ENCODE measurements at regions not wholly inside any gene's neighbourhood (a gene's known extent, or its start where the extent isn't known, plus 50 kb on each side); places are given as distances from the start of the nearest gene placed in this dataset.

DNA sequence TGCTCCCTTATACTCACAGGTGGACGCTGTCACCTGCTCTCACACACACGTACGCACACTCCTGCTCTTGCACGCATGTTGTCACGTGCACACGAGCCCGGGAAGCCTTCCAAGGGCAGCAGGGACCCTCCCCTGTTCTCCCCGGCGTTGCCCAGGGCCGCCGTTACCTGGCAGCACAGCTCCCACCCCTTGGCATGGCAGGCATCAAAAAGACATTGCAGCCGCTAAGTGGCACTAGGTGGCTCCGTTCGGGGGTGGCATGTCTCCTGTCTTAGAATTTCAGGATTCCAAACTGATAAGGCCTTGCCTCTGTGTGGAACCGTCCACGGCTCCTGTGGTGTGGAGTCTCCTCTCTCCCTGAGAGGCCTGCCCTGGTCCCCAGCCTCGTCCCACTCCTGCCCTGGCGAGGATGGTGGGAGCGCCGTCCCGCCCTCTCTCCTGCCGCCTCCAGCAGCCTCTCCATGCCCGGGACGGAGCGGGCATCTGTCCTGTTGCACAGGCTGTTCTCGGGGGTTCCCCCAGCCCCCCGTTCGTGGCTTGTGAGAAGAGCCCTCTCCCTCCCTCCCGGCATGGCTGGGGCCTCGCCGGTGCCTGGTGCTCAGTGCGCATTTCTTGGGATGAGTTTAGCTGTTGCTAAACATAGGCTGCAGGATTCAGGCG, 126.7 kb upstream of the GSE1 start:
- no peak for DNase-seq (ENCODE audit: low read depth, low spot score)
- Histone ChIP-seq H3K4me3 (ENCODE audit: low read length) (no peak overlapping the region), H3K4me1 (ENCODE audit: control insufficient read depth, insufficient read depth, low read length) (no peaks in the 10 kb centered on the region; the same call in 1 of the 2 replicates), H3K9me3 (ENCODE audit: control insufficient read depth, insufficient read depth, low read length) (no peaks in the 10 kb centered on the region), H3K27me3 (ENCODE audit: control insufficient read depth, insufficient read depth, low read length) (no peaks in the 10 kb centered on the region), H3K27ac (ENCODE audit: low read length) (no peak overlapping the region), H3K36me3 (ENCODE audit: control insufficient read depth, insufficient read depth, low read length) (no peaks in the 10 kb centered on the region; the same call in 1 of the 2 replicates)
- no CpG with 5 or more reads among the region's 33 CpGs for WGBS (ENCODE audit: insufficient coverage, insufficient read length)

DNA sequence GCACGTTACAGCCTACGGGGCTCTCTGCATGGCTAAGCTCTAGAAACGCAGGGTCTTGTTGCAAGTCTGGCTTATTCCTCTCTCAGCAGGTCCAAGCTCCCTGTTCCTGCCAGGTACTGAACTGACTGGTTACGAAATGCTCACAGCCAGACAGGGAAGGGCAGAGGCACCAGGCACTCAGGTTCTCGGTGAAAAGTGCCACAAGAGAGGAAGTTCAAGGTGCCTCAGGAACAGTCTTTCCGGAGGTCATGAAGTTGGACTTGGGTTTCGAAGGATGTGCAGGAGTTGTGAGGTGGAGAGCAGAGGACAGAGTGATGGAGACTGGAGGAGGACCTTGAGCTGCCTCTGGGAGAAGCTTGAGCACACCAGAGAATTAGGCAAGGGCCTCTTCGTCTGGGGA, 124.7 kb upstream of the GSE1 start:
- WGBS (ENCODE audit: insufficient coverage, insufficient read length) = no CpG with 5 or more reads among the region's 8 CpGs
- no peak for DNase-seq (ENCODE audit: low read depth, low spot score)
- no peak overlapping the region for H3K4me3 ChIP-seq (ENCODE audit: low read length)
- H3K36me3 ChIP-seq (ENCODE audit: control insufficient read depth, insufficient read depth, low read length) = no peaks in the 10 kb centered on the region; the same call in 1 of the 2 replicates
- H3K9me3 ChIP-seq (ENCODE audit: control insufficient read depth, insufficient read depth, low read length) = no peaks in the 10 kb centered on the region
- no peaks in the 10 kb centered on the region for H3K27me3 ChIP-seq (ENCODE audit: control insufficient read depth, insufficient read depth, low read length)
- no peak overlapping the region for H3K27ac ChIP-seq (ENCODE audit: low read length)
- H3K4me1 ChIP-seq (ENCODE audit: control insufficient read depth, insufficient read depth, low read length) = peaks cover 5% of the 10 kb centered on the region

DNA sequence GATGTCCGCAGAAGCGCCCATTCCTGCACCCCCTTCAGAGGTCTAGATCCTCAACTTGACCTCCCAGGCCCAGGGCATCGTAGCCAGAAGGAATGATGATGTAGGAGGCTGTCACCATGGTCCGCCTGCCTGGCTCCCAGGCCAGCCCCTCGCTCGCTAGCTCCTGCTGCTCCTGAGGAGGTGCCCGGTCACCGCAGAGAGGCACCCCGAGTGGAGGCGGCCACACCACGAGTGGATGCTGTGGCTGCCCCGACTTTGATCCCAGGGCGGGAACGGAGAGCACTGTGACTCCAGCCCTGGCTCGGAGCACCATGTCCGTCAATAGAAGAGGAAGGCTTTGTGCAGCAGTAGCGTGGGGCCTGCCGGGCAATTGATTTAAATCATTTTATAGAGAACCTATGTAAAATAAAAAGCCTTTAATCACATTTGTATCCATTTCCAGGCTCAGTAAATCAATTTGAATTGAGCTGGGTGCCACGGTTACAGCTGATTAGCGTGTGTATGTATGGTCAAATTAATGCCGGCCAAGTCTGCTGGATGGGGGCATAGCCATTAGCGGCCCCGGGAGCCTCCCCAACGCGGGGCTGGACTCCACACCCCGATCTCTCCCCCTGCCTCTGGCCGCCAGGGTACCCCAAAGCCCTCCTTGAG, 122.6 kb upstream of the GSE1 start:
- H3K27me3 ChIP-seq (ENCODE audit: control insufficient read depth, insufficient read depth, low read length) = no peaks in the 10 kb centered on the region
- no CpG with 5 or more reads among the region's 27 CpGs for WGBS (ENCODE audit: insufficient coverage, insufficient read length)
- no peak for DNase-seq (ENCODE audit: low read depth, low spot score)
- no peak overlapping the region for H3K27ac ChIP-seq (ENCODE audit: low read length)
- H3K4me1 ChIP-seq (ENCODE audit: control insufficient read depth, insufficient read depth, low read length) = peaks cover 5% of the 10 kb centered on the region
- H3K36me3 ChIP-seq (ENCODE audit: control insufficient read depth, insufficient read depth, low read length) = no peaks in the 10 kb centered on the region
- H3K9me3 ChIP-seq (ENCODE audit: control insufficient read depth, insufficient read depth, low read length) = no peaks in the 10 kb centered on the region
- no peak overlapping the region for H3K4me3 ChIP-seq (ENCODE audit: low read length)

DNA sequence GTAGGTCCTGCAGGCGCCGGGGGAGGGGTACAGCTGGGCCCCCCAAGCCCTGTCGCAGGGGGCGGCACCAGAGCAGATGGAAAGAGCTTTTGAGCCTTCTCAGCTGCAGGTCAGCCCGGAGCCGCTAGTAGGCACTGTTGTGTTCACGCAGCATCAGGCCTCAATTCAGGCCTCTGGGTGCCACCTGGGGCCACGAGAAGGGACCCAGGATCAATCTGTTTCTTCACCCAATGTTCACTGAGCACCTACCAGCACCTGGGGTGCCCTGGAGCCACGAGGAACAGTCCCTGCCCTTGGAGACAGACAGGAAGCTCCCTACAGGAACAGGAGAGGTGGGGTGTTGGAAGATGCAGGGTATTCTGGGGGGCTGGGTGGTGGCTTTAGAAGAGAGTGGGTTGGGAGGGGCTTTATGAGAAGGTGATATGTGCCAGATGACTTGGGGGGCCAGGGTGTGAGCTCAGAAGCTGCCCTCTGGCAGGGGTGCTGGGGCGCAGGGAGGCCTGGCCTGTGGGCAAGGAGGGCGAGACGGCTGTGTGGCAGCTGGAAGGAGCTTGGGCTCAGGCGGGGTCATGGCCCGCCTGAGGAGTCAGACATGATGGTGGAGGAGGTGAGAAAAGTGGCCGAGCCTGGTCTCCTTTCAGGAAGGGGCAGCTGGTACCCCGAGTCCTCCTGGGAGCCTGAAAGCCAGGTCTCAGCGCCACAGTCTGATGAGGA, 121.9 kb upstream of the GSE1 start:
- no peaks in the 10 kb centered on the region for H3K27me3 ChIP-seq (ENCODE audit: control insufficient read depth, insufficient read depth, low read length)
- WGBS (ENCODE audit: insufficient coverage, insufficient read length) = no CpG with 5 or more reads among the region's 17 CpGs
- no peaks in the 10 kb centered on the region for H3K36me3 ChIP-seq (ENCODE audit: control insufficient read depth, insufficient read depth, low read length)
- no peak for DNase-seq (ENCODE audit: low read depth, low spot score)
- peaks cover 5% of the 10 kb centered on the region for H3K4me1 ChIP-seq (ENCODE audit: control insufficient read depth, insufficient read depth, low read length)
- H3K9me3 ChIP-seq (ENCODE audit: control insufficient read depth, insufficient read depth, low read length) = no peaks in the 10 kb centered on the region
- no peak overlapping the region for H3K27ac ChIP-seq (ENCODE audit: low read length)
- no peak overlapping the region for H3K4me3 ChIP-seq (ENCODE audit: low read length)

DNA sequence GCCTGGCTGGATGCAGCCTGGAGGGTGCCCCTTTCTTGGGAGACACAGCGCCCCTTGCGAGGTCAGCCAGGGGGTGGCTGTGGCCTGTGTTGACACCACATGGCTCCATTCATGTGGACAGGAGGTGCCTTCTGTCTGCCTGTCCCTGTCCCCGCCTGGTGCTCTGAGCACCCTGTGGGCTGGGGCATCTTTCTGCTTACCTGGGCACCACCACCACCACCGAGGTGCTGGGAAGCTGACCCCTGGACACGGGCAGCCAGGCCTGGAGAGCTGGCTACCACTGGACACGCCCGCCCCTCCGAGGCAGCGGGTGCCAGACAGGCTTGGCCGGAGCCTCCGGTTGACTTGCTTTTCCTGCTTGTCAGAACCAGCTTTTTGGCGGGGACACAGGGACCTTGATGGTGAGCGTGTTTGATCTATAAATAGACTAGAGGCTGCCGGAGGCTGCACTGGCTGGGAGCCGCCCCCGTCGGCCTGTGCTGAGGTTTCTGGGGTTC, 121.3 kb upstream of the GSE1 start:
- WGBS (ENCODE audit: insufficient coverage, insufficient read length) = no CpG with 5 or more reads among the region's 17 CpGs
- no peaks in the 10 kb centered on the region for H3K27me3 ChIP-seq (ENCODE audit: control insufficient read depth, insufficient read depth, low read length)
- H3K4me3 ChIP-seq (ENCODE audit: low read length) = no peak overlapping the region
- H3K4me1 ChIP-seq (ENCODE audit: control insufficient read depth, insufficient read depth, low read length) = peaks cover 5% of the 10 kb centered on the region
- DNase-seq (ENCODE audit: low read depth, low spot score) = no peak
- H3K27ac ChIP-seq (ENCODE audit: low read length) = no peak overlapping the region
- H3K9me3 ChIP-seq (ENCODE audit: control insufficient read depth, insufficient read depth, low read length) = no peaks in the 10 kb centered on the region
- no peaks in the 10 kb centered on the region for H3K36me3 ChIP-seq (ENCODE audit: control insufficient read depth, insufficient read depth, low read length)

DNA sequence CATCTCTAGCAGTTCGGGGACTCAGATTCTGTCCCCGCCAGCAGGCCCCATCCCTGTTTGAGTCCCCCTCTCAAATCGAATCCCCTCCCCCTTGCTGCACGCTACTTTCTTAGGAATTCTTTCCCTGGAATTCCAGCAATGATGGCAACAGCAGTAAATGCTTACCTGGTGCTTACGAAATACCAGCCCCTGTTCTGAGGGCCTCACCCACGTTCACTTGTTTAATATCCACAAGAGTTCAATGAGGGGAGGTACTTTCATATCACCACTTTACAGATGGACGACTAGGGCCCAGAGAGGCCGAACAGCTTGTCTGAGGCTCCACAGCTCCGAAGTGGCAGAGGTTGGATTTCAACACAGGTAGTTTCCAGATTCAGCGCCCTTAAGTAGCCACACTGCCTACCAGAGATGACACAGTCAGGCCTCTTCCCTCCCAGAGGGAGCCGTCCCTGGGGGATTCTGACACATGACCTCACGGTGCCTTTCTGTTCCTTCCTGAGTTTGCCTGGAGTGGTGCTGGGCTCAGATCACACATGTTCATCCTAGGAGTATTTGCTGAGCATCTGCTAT, 120.7 kb upstream of the GSE1 start:
- no peaks in the 10 kb centered on the region for H3K9me3 ChIP-seq (ENCODE audit: control insufficient read depth, insufficient read depth, low read length)
- no peak overlapping the region for H3K27ac ChIP-seq (ENCODE audit: low read length)
- no peaks in the 10 kb centered on the region for H3K36me3 ChIP-seq (ENCODE audit: control insufficient read depth, insufficient read depth, low read length)
- DNase-seq (ENCODE audit: low read depth, low spot score) = no peak
- WGBS (ENCODE audit: insufficient coverage, insufficient read length) = no CpG with 5 or more reads among the region's 12 CpGs
- peaks cover 5% of the 10 kb centered on the region for H3K4me1 ChIP-seq (ENCODE audit: control insufficient read depth, insufficient read depth, low read length)
- no peak overlapping the region for H3K4me3 ChIP-seq (ENCODE audit: low read length)
- no peaks in the 10 kb centered on the region for H3K27me3 ChIP-seq (ENCODE audit: control insufficient read depth, insufficient read depth, low read length)

DNA sequence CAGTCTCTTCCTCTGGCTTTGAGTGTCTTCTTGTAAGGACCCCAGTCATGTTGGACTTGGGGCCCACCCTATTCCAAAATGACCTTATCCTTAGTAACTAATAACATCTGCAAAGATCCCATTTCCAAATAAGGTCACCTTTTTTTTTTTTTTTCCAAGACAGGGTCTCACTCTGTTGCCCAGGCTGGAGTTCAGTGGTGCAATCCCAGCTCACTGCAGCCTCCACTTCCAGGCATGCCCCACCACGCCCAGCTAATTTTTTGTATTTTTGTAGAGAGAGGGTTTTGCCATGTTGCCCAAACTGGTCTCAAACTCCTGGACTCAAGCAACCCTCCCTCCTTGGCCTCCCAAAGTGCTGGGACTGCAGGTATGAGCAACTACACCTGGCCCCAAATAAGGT, 118.8 kb upstream of the GSE1 start:
- no CpG with 5 or more reads among the region's 1 CpG for WGBS (ENCODE audit: insufficient coverage, insufficient read length)
- Histone ChIP-seq H3K36me3 (ENCODE audit: control insufficient read depth, insufficient read depth, low read length) (no peaks in the 10 kb centered on the region), H3K27ac (ENCODE audit: low read length) (no peak overlapping the region), H3K4me1 (ENCODE audit: control insufficient read depth, insufficient read depth, low read length) (peaks cover 5% of the 10 kb centered on the region), H3K9me3 (ENCODE audit: control insufficient read depth, insufficient read depth, low read length) (no peaks in the 10 kb centered on the region), H3K4me3 (ENCODE audit: low read length) (no peak overlapping the region), H3K27me3 (ENCODE audit: control insufficient read depth, insufficient read depth, low read length) (no peaks in the 10 kb centered on the region)
- no peak for DNase-seq (ENCODE audit: low read depth, low spot score)

DNA sequence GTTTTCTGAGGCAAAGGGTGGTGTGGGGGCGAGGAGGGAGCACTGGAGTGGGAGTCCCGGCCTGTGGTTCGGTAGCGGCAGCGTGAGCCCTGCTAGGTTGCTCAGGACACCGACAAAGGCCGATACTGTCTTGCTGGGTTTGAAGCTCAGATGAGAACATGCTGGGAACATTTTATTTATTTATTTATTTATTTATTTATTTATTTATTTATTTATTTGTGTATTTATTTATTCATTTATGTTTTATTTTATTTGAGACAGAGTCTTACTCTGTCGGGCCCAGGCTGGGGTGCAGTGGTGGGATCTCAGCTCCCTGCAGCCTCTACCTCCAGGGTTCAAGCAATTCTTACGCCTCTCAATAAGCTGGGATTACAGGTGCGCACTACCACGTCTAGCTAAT, 117.9 kb upstream of the GSE1 start:
- Histone ChIP-seq H3K4me3 (ENCODE audit: low read length) (no peak overlapping the region), H3K36me3 (ENCODE audit: control insufficient read depth, insufficient read depth, low read length) (no peaks in the 10 kb centered on the region), H3K27ac (ENCODE audit: low read length) (no peak overlapping the region), H3K4me1 (ENCODE audit: control insufficient read depth, insufficient read depth, low read length) (peaks cover 5% of the 10 kb centered on the region), H3K27me3 (ENCODE audit: control insufficient read depth, insufficient read depth, low read length) (no peaks in the 10 kb centered on the region), H3K9me3 (ENCODE audit: control insufficient read depth, insufficient read depth, low read length) (no peaks in the 10 kb centered on the region)
- DNase-seq (ENCODE audit: low read depth, low spot score) = no peak
- WGBS (ENCODE audit: insufficient coverage, insufficient read length) = no CpG with 5 or more reads among the region's 11 CpGs

DNA sequence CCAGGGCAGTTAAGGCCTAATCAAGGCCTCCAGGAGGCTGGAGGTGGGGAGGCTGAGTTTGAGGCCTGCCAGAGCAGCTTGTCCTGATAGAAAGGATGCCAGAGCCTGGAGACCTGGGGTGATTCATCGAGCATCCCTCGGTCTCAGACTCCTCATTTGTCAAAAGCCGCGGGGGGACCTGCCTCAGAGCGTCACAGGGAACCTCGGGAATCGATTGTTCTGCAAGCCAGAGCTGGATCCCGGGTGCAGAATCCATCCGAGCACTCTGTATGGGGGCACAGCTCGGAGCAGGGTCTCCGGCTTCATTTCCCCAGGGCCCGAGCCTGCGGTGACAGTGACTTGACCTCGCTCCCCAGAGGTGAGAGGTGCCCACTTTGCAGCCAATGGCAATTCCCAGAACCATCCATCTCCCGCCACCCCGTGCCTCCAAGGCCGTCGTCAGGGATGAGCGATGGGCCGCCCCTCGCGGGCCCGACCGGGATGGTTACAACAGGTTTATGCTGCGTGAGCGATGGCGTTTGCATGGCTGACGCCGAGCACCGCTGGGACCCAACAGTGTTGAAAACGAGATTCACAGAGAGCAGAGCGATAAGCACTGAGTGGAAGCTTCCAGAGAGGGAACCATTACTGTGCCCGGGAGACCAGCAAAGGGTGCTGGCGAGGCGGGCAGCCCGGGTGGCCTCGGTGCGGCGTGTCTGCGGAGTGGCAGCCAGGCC, 117.1 kb upstream of the GSE1 start:
- H3K4me1 ChIP-seq (ENCODE audit: control insufficient read depth, insufficient read depth, low read length) = peaks cover 5% of the 10 kb centered on the region
- DNase-seq (ENCODE audit: low read depth, low spot score) = no peak
- no peak overlapping the region for H3K27ac ChIP-seq (ENCODE audit: low read length)
- no CpG with 5 or more reads among the region's 40 CpGs for WGBS (ENCODE audit: insufficient coverage, insufficient read length)
- H3K27me3 ChIP-seq (ENCODE audit: control insufficient read depth, insufficient read depth, low read length) = no peaks in the 10 kb centered on the region
- H3K4me3 ChIP-seq (ENCODE audit: low read length) = no peak overlapping the region
- no peaks in the 10 kb centered on the region for H3K36me3 ChIP-seq (ENCODE audit: control insufficient read depth, insufficient read depth, low read length)
- H3K9me3 ChIP-seq (ENCODE audit: control insufficient read depth, insufficient read depth, low read length) = no peaks in the 10 kb centered on the region

All from iPS DF 6.9 (cell line).